KMS-11 (cell line): ENCODE measurements at regions not wholly inside any gene's neighbourhood (a gene's known extent, or its start where the extent isn't known, plus 50 kb on each side); places are given as distances from the start of the nearest gene placed in this dataset.

ENCODE experiments used
- H2AFZ ChIP-seq: fragments of 200-600 bp; sonication (generic); 2 replicates; pipeline ENCODE4 v1.6.1; 2016; ENCODE audit warnings: antibody characterized with exemption, mixed run types, low read depth
- H3K27ac ChIP-seq: fragments of 200-600 bp; sonication (generic); 2 replicates; pipeline ENCODE4 v1.6.1; 2016; ENCODE audit warnings: mild to moderate bottlenecking, mixed run types
- H3K27me3 ChIP-seq: fragments of 200-600 bp; sonication (generic); 2 replicates; pipeline ENCODE4 v1.6.1; 2017; ENCODE audit warnings: mild to moderate bottlenecking, low read depth, mixed run types, moderate library complexity; ENCODE audit not compliant: insufficient read depth
- H3K36me3 ChIP-seq: fragments of 200-600 bp; sonication (generic); 2 replicates; pipeline ENCODE4 v1.6.1; 2017; ENCODE audit warnings: mild to moderate bottlenecking, mixed run types; ENCODE audit not compliant: insufficient read depth
- H3K4me1 ChIP-seq: fragments of 200-600 bp; sonication (generic); 2 replicates; pipeline ENCODE4 v1.6.1; 2016; ENCODE audit warnings: mild to moderate bottlenecking, low read depth, mixed run types; ENCODE audit not compliant: poor library complexity, severe bottlenecking
- H3K4me2 ChIP-seq: fragments of 200-600 bp; sonication (generic); 2 replicates; pipeline ENCODE4 v1.7.0; 2016; ENCODE audit warnings: mild to moderate bottlenecking, mixed run types
- H3K4me3 ChIP-seq: fragments of 200-600 bp; sonication (generic); IDR thresholded peaks from 2 replicates; pipeline ENCODE4 v1.6.1; 2017; ENCODE audit warnings: low read depth, low read length, mixed read lengths; ENCODE audit not compliant: insufficient read depth
- H3K79me2 ChIP-seq: fragments of 200-600 bp; sonication (generic); 2 replicates; pipeline ENCODE4 v1.6.1; 2016; ENCODE audit warnings: low read depth, mixed run types; ENCODE audit not compliant: insufficient read depth
- H3K9ac ChIP-seq: fragments of 200-600 bp; sonication (generic); 2 replicates; pipeline ENCODE4 v1.6.1; 2016; ENCODE audit warnings: mild to moderate bottlenecking, mixed run types
- H4K20me1 ChIP-seq: fragments of 200-600 bp; sonication (generic); 2 replicates; pipeline ENCODE4 v1.6.1; 2016; ENCODE audit warnings: mild to moderate bottlenecking, mixed run types; ENCODE audit not compliant: insufficient read depth
- CTCF ChIP-seq: fragments of 200-600 bp; sonication (generic); conservative IDR thresholded peaks from 2 replicates; pipeline ENCODE4 v1.6.1; 2017; ENCODE audit warnings: low read depth, mild to moderate bottlenecking, antibody characterized with exemption, low read length, moderate library complexity, mixed read lengths

- no peaks in the 10 kb centered on the region for H3K36me3 ChIP-seq
- no peaks in the 10 kb centered on the region for H4K20me1 ChIP-seq
- H3K27ac ChIP-seq = no peak overlapping the region
- TF ChIP-seq CTCF = no peak
- no peak overlapping the region for H3K9ac ChIP-seq
- no peaks in the 10 kb centered on the region for H3K4me1 ChIP-seq
- no peak overlapping the region for H3K4me3 ChIP-seq
- H3K4me2 ChIP-seq = no peak overlapping the region
- H2AFZ ChIP-seq = no peak overlapping the region
- no peaks in the 10 kb centered on the region for H3K79me2 ChIP-seq
- no peaks in the 10 kb centered on the region for H3K27me3 ChIP-seq
Measured at GRCh38 chr17:56009795-56010651, 143.3 kb upstream of the ANKFN1 start.

DNA sequence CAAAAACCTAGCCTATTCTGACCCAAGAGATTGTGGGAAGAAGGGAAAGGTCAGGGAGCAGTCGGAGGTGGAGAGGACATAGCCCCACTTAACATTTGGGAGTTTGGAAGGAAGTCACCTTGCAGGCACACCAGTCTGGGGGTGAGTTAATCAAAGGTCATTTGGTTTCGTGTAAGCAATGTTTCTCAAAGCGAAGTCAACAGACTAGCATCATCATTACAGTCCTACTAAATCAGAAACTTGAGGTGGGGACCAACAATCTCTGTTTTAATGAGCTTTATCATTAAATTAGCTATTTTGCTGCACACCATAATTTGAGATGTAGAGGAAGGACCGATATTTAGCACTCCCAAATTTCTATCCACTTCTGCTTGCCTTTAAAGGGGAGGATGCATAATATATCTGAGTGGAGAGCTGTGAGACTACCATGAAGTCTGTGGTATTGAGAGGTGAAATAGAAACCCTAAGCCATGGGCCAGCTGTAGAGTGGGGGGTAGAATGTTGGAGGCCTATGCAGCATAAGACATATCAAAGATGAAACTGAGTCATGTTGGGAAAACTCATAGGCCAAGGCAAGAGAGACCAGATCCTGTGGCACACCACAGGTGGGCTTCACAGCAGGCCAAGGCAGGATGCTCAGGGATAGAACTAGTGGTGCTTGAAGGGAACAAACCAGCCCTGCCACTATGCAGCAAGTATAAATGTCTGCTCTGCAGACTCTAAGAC lies 141.7 kb upstream of the ANKFN1 start:
- Histone ChIP-seq H3K9ac (no peak overlapping the region), H3K27ac (no peak overlapping the region), H3K27me3 (no peaks in the 10 kb centered on the region), H4K20me1 (no peaks in the 10 kb centered on the region), H2AFZ (no peak overlapping the region), H3K36me3 (no peaks in the 10 kb centered on the region), H3K79me2 (no peaks in the 10 kb centered on the region), H3K4me1 (no peaks in the 10 kb centered on the region), H3K4me2 (no peak overlapping the region), H3K4me3 (no peak overlapping the region)
- no peak for TF ChIP-seq CTCF

DNA sequence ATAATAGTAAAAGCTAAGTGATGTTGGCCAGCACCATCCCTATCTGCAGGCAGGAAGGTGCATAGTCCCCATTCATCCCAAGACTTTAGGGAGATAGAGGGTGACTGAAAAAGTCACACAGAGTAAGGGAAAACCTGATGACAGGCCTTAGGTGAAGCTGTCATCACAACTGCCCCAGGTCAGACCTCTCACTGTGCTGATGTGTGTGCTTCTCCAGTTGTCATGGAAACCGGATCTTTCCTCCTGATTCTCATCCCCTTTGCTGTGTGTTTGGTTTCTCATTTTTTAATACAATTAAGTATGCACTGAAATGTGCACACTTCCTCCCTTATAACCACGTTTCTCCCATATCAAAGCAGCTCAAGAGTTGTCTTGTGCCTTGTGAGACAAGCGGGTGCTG lies 135.1 kb upstream of the ANKFN1 start:
- H3K36me3 ChIP-seq = no peaks in the 10 kb centered on the region
- H3K4me3 ChIP-seq = no peak overlapping the region
- peaks cover 10% of the 10 kb centered on the region for H3K4me1 ChIP-seq
- TF ChIP-seq CTCF = no peak
- H3K27me3 ChIP-seq = no peaks in the 10 kb centered on the region
- no peak overlapping the region for H2AFZ ChIP-seq
- no peak overlapping the region for H3K9ac ChIP-seq
- no peak overlapping the region for H3K4me2 ChIP-seq
- no peaks in the 10 kb centered on the region for H3K79me2 ChIP-seq
- no peak overlapping the region for H3K27ac ChIP-seq
- H4K20me1 ChIP-seq = no peaks in the 10 kb centered on the region

- H3K27ac ChIP-seq = no peak overlapping the region
- H4K20me1 ChIP-seq = no peaks in the 10 kb centered on the region
- peaks cover 10% of the 10 kb centered on the region for H3K4me1 ChIP-seq
- no peaks in the 10 kb centered on the region for H3K36me3 ChIP-seq
- no peak overlapping the region for H3K4me3 ChIP-seq
- no peaks in the 10 kb centered on the region for H3K27me3 ChIP-seq
- TF ChIP-seq CTCF = no peak
- H2AFZ ChIP-seq = no peak overlapping the region
- no peak overlapping the region for H3K9ac ChIP-seq
- H3K4me2 ChIP-seq = 0 out of 2 replicates have a peak overlapping the region, but pooled peaks have one; percentile 0
- no peaks in the 10 kb centered on the region for H3K79me2 ChIP-seq
Measured at GRCh38 chr17:56020369-56020768, 132.9 kb upstream of the ANKFN1 start.
